Colon (tissue), 2 donors: ENCODE measurements at regions not wholly inside any gene's neighbourhood (a gene's known extent, or its start where the extent isn't known, plus 50 kb on each side); places are given as distances from the start of the nearest gene placed in this dataset.
"Not testable (repeated sequence)": the region's sequence is repeated elsewhere in the genome, so short reads cannot be mapped to it uniquely, and the experiment has no call there.

Experiments
- FAIRE-seq: peaks from 2 replicates; lab custom pipeline; 2012; peaks lifted over from hg19 to GRCh38; lab: Jason Lieb, UNC
- donor health status: control.
- donor health status: control.

DNA sequence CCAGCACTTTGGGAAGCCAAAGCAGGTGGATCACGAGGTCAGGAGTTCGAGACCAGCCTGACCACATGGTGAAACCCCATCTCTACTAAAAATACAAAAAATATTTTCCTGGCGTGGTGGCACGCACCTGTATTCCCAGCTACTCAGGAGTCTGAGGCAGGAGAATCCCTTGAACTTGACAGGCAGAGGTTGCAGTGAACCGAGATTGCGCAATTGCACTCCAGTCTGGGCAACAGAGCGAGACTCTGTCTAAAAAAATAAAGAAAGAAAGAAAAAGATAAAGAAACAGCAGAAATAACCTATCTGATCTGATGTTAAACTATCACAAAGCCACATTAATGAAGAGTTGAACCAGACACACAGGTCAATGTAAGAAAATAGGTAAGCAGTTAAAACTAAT is 696.2 kb upstream of the SALL3 start:
- not testable (repeated sequence) for FAIRE-seq

DNA sequence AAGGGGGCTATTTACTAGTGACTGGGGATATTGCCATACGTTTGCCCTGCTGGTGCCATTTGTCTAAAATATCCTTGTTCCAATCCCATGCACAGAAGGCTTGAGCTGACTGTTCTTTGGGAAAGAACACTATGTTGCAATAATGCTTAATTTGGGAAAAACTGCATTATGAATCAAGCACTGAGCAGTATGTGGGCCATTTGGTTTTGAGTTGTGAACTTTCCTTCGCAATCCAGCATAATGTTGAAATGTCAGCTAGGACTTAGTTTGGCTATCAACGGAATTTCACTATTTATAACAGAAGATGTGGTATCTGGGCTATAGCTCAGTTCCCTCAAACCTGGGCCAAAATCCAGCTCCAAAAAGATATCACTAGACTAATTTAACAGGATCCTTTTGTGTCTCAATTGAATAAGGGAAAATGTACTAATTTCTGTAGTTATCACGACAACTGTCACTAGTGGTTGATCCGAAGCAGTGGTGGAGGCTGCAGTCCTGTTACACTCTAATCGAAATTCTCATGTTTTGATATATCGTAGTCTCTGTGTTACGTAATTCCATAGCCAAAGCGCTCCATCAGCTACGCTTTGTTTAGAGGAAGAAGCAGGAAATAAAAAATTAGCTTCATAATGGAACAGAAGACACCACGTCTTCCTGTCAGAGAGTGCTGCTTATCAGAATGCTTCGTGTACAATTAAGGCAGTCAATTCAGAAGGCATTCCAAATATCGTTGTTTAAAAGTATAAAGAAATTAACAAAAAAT is 686.8 kb upstream of the SALL3 start:
- FAIRE-seq, result no peak

DNA sequence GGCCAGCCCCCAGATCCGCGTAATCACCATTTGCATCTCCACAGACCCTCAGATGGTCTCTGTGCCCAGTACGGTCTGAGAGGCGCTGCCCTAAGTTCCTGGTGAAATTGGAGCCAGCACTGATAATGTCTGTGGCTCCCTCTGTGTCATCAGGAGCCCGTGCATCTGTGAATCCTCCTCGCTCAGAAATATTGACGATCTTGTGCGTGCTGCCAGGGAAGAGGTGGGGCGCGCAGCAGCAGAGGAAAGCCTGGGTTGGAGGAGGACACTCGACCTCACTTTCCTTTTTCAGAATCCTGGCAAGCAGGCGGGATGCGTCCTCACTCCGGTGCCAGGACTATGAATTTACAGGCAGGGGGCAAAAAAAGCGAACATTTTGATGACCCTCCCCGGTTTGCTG is 686.1 kb upstream of the SALL3 start:
- no peak for FAIRE-seq

DNA sequence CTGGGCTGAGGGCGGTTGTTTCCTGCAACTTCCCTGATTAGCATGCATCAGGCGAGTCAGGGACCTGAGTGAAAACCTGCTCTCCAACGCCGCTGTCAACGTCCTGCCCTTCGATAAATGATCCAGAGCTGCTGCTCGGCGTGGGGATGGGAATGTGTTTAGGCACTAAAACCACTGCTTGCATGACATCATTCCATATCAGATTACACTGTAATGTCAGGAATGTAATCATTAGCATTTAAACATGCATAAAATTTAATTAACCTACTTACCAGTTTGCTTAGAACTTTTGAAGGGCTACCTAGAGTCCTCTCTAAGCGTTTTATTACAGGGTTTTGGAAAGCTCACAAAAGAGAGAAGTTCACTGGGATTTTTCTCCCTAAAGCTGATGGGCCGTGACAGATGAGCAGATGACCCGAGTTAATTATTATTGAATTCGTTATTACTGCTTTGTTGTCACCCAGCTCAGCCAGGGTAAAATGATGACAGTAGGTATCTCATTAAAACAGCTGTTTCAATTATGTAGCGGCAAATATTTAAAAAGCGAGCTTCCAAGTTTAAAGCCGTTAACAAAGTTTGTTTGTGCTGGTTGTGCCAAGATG is 685.6 kb upstream of the SALL3 start:
- FAIRE-seq, result no peak

DNA sequence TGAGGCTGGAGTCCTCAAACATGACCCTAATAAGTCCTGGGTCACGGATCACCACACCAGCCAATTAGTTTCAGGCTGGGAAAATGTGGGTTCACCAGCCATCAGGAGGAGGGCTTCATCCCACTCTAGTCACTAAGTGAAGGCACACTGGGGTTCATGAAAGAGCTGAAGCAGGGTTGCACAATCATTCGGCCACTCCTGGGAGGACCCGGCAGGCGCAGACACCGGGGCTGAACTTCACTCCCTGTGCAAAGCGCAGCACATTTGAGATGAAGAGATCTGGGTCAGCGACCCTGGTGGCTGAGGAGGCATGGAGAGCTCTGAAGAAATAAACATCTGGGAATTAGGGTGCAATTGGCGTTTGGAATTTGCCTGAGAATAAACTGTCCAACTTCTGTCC is 684.4 kb upstream of the SALL3 start:
- FAIRE-seq, result no peak

DNA sequence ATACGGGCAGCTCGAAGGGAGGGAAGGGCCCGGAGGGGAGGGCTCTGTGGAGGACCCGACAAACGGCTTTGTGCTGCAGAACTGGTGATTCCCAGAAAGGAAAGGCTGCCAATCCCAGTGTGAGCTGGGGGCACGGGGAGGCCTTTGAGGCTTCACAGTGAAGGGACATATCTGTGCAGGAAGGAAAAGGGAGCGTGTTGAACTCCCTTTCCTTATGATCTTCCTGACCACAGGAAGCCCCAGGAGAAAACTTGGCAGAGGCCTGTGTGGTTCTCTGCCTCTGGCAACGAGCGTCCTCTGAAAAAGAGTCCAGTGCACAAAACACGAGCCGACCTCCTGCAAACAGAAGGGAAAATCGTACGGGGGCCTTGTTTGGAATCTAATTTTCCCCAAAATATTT is 683.5 kb upstream of the SALL3 start:
- no peak for FAIRE-seq

DNA sequence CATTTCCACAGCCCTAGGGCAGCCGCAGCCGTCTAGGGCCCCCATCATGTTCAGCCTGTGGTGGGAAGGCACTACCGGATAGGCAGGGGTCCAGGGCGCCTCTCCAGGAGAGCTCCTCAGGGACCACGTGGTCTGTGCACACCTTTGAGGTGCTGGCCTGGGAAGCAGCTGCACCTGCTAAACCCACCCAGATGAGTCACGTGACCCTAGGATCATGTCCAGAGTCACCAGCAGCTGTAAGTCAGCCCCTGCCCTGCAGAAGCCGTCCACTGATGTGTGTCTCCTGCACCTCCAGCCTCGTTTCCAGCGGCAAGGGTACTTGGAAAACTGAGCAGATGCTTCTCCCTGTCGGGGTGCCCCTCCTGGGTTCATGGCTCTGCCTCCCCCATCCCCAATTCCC is 682.6 kb upstream of the SALL3 start:
- FAIRE-seq, result no peak

DNA sequence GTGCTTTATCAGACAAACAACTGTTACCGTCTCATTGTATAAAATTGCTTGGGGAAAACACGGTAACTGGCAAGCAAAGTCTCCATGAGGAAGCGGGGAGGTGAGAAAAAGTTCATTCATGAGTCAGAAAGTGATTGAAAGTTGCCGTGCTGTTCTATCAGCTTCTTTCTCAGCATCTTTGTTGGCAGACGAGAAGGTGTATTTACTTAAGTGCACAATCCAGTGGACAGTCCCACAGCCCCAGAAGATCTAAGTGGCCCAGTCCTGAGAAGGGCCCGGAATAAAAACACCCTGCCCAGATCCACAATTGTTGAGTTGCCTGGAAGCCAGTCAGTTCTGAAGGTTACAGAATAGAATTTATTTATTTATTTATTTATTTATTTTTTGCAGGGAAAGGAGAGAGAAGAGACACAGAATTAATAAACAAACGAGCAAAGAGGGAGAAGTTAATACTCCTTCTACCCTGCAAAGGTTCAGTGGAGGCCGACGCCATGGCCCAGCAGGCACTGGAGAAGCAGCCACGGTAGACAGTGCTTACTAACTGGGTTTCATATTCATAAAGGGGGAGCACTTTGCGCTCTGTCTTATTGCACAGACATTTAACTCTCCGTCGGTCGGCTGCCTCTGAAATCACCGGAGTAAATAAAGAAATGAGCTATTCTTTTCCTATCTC is 676.0 kb upstream of the SALL3 start:
- no peak for FAIRE-seq

DNA sequence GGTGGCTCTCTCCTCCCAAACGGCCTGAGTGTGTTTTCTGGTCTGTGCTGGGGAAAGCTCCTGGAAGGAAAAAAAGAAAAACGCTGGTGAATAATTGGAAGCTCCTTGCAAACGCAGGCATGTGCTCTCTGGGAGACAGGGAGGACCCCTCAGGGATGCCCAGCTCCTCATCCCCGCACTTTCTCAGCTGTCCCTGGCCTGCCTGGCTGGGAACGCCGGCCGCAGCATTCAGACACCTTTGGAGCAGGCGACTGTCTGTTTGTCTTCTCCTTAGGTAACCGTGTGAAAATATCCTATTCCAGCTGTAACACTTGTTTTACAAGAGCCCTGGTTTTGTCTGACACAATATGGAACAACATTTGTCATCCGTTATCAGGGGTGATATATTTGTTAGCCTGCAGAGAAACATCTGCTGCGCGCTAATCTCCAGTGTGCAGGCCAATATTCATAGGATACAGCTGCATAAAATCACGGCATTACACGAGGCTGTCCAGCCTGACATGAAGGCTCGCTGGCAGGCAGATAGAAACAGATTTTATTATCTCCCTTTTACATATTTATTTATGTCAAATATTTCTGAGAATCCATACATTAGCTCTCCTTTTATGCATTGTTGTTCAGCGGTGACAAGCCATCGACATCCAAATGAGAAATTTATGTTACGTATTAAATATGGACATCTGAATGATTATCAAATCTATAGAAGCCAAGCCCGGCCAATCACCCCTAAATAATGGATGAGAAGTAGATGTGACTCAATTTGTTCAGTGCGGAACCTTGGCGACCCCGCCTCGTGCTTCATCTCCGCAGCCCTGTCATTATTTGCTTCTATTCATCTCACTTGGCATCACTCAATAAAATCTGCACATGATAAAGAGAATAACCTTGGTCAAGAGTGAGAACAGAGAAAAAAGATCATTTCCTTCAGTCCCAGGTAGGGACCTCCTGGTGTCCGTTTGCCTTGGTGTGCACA is 675.1 kb upstream of the SALL3 start:
- FAIRE-seq, result no peak

DNA sequence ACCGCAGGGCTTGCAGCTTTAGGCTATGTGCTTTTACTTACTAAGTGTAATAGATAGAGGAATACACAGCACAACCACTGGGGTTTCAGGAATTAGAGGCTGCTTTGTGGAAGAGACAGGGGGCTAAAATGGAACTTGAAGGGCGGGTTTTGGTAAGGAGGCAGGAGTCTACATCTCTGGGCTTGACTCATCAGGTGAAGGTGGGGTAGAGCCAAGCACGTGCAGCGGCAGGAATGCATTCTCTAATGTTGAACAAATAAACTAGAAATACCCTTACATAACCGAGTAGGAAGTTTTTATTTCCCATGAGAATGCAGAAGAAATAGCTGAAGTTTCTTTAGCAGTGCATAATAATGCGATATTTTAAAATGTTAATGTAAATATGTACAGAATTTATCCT is 673.8 kb upstream of the SALL3 start:
- FAIRE-seq, result no peak

DNA sequence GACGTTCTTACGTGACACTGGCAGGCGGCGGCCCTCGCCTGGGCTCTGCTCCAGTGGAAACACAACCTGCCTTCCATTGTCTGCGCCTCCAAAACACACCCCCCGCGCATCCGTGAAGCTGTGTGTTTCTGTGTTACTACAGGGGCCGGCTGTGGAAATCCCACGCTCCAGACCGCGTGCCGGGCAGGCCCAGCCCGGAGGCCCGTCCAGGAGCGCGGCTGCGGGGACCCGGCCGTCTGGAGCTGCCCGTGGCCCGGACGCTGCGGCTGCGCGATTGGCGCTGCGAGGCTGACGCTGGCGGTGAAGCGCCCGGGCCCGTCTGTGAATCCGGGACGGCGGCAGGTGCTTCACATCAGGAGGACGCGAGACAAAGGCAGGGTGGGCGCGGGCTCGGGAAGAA is 670.3 kb upstream of the SALL3 start:
- no peak for FAIRE-seq

DNA sequence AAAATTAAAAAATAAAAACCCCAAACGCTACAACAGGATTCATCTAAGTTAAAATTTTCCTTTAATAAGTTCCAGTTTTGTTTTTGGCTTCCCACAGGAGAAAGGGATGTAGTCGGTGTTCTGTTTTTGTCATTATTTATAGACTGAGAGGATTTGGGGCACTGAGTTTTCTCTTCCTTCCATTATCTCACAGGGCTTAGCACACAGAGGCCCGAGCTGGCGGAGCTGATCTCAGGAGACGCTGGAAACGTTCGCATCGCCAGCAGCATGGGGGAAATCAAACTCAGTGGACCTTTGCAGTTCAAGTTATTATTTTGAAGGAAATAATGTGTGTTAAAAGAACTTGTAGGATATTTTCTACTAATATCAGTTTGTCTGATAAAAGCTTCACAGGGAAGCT is 669.7 kb upstream of the SALL3 start:
- no peak for FAIRE-seq

DNA sequence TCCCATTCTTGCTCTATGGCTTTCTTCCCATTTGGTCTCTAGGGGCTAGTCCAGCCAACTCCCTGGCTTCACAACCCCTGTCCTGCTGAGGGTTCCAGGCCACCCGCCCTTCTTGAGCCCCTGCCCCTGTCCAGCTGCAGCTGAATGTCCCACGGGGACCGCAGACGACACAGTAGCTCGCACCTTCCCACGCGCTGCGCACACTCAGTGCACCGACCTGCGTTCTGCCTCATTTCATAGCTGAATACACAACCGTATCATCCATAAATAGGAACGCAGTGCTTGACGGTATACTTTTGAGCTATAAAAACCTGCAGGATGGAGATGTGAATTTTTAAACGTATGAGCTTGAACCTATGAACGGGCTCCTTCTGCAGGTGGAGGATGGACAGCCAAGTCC is 660.4 kb upstream of the SALL3 start:
- FAIRE-seq, result no peak

DNA sequence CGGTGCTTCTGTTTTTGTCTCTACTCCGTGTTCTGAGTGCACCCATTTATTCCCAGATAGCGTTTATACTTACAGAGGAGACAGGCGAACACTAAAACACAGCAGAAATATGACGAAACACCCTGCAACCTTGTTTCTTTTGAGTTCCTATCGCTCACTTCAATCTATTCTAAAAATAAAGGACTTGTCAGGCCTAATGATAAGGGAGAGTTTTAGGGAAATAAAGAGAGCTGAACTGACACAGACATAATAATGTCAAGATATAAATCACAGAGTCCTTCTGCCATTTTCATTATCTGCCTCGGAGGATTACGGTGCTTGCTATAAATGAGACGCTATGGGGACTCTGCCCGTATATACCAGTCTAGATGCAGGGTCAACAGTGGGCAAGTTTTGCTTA is 659.7 kb upstream of the SALL3 start:
- FAIRE-seq, result no peak

DNA sequence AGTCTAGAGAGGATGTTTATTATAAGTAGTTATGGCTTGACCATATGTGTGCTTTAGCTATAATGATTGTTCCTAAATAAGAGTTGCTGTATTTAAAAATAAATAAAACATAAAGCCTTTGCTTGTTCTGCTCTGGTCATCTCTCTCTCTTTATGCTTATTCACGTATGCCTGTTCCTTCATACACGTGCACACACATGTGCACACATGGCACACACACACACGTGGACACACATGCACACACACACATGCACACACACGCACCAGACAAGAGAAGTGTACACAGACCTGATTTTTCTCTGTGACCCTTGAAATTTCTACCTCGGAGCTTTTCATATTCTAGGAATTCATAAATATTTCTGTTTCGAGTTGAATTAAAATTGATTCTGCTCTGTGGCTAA is 658.2 kb upstream of the SALL3 start:
- no peak for FAIRE-seq

DNA sequence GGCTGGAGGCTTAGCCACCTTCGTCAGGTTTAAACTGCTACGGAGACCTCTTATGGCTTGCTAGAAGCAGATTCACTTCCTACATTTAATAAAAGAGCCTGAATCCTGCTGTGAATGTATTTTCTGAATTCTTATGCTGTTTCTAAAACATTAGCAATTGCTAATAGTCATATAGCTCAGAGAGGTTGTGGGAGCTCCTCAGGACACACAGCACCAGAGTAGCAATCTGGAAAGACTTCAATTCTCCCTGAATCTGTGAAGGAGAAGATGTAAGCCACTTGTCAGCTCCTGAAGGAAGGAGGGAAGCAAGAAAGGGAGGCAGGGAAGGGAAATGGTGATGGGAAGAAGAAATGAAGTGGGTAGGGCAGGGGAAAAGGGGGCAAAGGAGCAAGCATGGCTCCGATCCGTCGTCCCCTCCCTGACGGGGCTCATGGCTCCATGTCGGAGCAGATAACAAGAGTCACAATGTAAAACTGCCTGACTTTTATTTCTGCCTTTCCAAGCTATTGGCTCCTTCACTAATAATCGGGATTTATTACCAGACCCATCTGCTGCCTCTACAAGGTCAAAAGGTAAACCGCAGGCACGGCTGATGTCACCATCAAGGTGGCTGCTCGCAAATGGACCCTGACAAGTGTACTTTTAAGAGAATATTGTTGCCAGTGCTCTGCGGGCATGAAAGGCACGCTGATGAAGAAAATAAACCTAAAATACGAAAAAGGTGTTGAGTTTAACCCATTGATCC is 656.0 kb upstream of the SALL3 start:
- FAIRE-seq, result no peak

DNA sequence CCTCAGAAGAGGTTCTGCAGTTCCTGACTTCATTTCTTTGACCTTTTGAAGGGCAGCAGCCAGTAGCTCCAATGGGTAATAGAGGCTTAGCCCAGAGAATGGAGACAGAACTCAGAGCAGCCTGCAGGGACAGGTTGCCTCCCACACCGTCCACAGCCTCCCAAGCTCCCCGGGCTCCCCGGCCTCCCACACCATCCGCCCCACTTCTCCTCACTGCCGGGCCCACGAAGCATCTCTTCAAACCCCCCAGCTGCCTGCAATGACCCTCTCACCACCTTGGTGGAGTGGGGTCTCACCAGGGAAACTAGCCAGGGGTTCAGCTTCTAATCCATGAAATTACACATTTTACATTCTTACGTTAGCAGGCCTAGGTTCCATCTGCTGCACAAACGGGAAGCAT is 652.0 kb upstream of the SALL3 start:
- no peak for FAIRE-seq

DNA sequence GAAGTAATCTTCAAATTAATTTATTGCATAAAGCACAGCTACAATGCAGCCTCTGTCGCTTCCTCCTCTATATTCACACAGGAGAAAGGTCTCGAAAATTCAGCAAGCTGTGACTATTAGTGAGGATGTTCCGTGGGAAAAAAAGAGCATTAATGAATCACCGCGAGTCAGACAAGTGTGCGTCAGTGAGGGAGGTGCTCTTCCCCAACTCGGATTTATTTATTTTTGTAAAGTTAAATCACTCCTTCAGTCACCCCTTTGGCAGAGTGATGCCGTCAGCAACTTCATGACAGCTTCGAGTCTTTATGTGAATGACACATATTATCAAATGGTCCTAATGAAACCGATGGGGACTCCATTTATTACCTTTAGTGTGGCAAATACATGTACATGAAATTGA is 648.9 kb upstream of the SALL3 start:
- FAIRE-seq, result no peak

DNA sequence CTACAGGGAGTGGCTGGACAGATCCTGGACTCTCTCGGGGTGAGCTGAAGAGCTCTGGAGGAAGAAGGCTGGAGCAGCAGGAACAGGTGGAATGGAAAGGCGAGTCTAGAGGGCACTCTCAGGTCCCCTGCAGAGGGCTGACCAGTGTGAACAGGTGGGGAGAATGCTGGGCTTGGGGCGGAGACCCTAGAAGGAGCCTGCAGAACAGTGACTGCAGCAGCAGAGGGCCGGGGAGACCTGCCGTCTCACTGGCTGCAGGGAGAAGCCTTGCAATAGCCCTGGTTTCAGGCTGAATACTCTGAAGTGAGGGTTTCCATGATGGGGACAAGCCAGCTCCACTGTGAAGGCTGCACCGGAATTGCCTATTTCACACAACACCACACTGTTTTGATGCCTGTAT is 626.7 kb upstream of the SALL3 start:
- no peak for FAIRE-seq

DNA sequence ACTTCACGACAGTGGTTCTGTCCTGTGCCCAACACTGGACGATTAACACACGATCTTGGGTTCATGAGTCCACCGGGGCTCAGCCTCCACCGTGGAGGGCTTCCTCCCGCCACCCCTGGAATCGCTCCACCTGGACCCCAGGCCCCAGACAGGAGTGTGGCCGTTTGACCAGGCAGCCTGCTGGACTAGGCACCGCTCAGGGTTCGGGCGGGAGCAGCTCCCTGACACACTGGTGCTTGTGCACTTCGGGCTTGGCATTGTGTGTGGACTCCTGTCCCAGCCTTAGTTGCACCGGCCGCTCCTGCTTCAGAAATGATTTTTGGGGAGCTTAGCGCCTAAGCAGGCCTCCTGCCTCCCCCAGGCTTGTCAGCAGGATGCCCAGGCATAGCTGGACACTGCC is 617.4 kb upstream of the SALL3 start:
- FAIRE-seq, result no peak

DNA sequence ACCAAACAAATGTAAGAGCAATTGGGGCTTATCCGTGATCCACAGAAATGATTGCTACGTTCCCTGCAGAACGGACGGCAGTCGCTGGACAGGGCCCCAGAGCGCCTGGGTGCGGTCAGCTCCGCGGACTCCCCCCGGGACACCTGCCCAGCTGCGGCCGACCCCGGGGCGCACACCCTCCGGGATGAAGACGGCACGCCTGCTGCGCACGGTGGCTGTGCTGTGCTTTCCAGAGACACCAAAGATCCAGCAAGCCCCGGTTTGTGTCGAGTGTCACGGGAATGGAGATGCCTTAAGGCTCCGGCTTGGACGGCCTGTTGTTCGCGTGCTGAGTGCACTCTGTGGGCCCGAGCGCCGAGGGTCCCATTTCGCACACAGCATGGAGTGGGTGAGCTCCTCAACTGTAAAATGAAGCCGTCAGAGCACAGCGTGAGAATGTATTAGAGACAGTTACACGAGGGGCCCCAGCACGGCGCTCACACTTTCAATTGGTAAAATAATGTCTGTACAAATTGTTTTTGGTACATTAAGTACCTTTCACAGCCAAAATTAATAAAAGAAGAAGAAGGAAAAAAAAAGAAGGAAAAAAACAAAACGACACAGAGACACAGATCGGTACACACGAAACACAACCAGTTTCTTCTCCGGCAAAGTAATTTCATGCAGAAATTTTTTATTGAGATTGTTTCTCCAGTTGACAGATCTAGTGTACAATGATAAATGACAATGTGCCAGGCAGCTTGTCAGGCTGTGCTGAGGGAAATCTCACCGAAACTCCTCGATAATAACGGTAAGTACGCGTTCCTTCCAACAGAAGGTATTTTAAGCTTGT is 615.8 kb upstream of the SALL3 start:
- no peak for FAIRE-seq
